Gastrocnemius medialis (tissue), 4 donors: ENCODE measurements at regions not wholly inside any gene's neighbourhood (a gene's known extent, or its start where the extent isn't known, plus 50 kb on each side); places are given as distances from the start of the nearest gene placed in this dataset.

ENCODE experiments used
- CTCF ChIP-seq, 5 experiments: fragments of 450-650 bp in 3 of 5; fragments of 200-600 bp in 2 of 5; sonication (generic) in 2 of 5; IDR thresholded peaks in 4 of 5; conservative IDR thresholded peaks in 1 of 5; 1 replicate in 4 of 5; 2 replicates in 1 of 5; pipeline ENCODE4 v1.5.1; 2016 to 2019; ENCODE audit warnings: antibody characterized with exemption in 5 of 5, mild to moderate bottlenecking in 3 of 5, moderate library complexity in 3 of 5
- POLR2A ChIP-seq, 2 donors: fragments of 450-650 bp; IDR thresholded peaks; one replicate each; pipeline ENCODE4 v1.6.1; 2017; ENCODE audit warnings: antibody characterized with exemption in 2 of 2, mild to moderate bottlenecking in 2 of 2, moderate library complexity in 2 of 2

- TF ChIP-seq CTCF (IDR thresholded peaks at IDR 0.05 in 4 of 5, conservative IDR thresholded peaks at IDR 0.05 in 1 of 5) (no peak), POLR2A (IDR thresholded peaks at IDR 0.05) (no peak)
These were observed 298.9 kb upstream of the RORA start for GRCh38 chr15:61527836-61528580.
